HG03439 (cell line): ENCODE measurements at regions not wholly inside any gene's neighbourhood (a gene's known extent, or its start where the extent isn't known, plus 50 kb on each side); places are given as distances from the start of the nearest gene placed in this dataset.
"Not testable (repeated sequence)": the region's sequence is repeated elsewhere in the genome, so short reads cannot be mapped to it uniquely, and the experiment has no call there.

Source experiments
- ATAC-seq: cut with Tn5 transposase; IDR thresholded peaks from one replicate; pipeline ENCODE4 v1.9.1; 2021; ENCODE audit warnings: mild to moderate bottlenecking, moderate library complexity; ENCODE audit not compliant: unreplicated experiment

- ATAC-seq, result no peak
Observed at GRCh38 chr16:79847569-79847968, 247.0 kb upstream of the MAF start.

GRCh38 chr16:79847101-79847500, 246.6 kb upstream of the MAF start:
- ATAC-seq, result no peak

- no peak for ATAC-seq
Observed at GRCh38 chr16:79845734-79846135, 245.2 kb upstream of the MAF start.

- ATAC-seq, result no peak
Observed at GRCh38 chr16:79845033-79845733, 244.6 kb upstream of the MAF start.

GRCh38 chr16:79844603-79845002, 244.1 kb upstream of the MAF start:
- ATAC-seq, result no peak

GRCh38 chr16:79843631-79844043, 243.1 kb upstream of the MAF start:
- ATAC-seq, result no peak

GRCh38 chr16:79843145-79843544, 242.6 kb upstream of the MAF start:
- ATAC-seq, result no peak

GRCh38 chr16:79842197-79842596, 241.7 kb upstream of the MAF start:
- ATAC-seq, result no peak

GRCh38 chr16:79839466-79840341, 239.2 kb upstream of the MAF start:
- no peak for ATAC-seq

- ATAC-seq, result no peak
Observed at GRCh38 chr16:79838496-79839259, 238.1 kb upstream of the MAF start.

- no peak for ATAC-seq
Observed at GRCh38 chr16:79836144-79836543, 235.6 kb upstream of the MAF start.

- ATAC-seq, result no peak
Observed at GRCh38 chr16:79835194-79835593, 234.7 kb upstream of the MAF start.

GRCh38 chr16:79834720-79835119, 234.2 kb upstream of the MAF start:
- ATAC-seq, result no peak

- ATAC-seq, result not testable (repeated sequence)
Observed at GRCh38 chr16:79834003-79834402, 233.5 kb upstream of the MAF start.

- ATAC-seq, result no peak
Observed at GRCh38 chr16:79833559-79833958, 233.0 kb upstream of the MAF start.

- no peak for ATAC-seq
Observed at GRCh38 chr16:79826732-79827475, 226.4 kb upstream of the MAF start.

- no peak for ATAC-seq
Observed at GRCh38 chr16:79825002-79825401, 224.5 kb upstream of the MAF start.

GRCh38 chr16:79823639-79824038, 223.1 kb upstream of the MAF start:
- no peak for ATAC-seq

- no peak for ATAC-seq
Observed at GRCh38 chr16:79821911-79822310, 221.4 kb upstream of the MAF start.

GRCh38 chr16:79816081-79816497, 215.6 kb upstream of the MAF start:
- no peak for ATAC-seq

GRCh38 chr16:79815049-79815448, 214.5 kb upstream of the MAF start:
- ATAC-seq, result no peak
